ENCODE measurements at regions not wholly inside any gene's neighbourhood (a gene's known extent, or its start where the extent isn't known, plus 50 kb on each side); places are given as distances from the start of the nearest gene placed in this dataset.

- TF ChIP-seq, protein P1, sequence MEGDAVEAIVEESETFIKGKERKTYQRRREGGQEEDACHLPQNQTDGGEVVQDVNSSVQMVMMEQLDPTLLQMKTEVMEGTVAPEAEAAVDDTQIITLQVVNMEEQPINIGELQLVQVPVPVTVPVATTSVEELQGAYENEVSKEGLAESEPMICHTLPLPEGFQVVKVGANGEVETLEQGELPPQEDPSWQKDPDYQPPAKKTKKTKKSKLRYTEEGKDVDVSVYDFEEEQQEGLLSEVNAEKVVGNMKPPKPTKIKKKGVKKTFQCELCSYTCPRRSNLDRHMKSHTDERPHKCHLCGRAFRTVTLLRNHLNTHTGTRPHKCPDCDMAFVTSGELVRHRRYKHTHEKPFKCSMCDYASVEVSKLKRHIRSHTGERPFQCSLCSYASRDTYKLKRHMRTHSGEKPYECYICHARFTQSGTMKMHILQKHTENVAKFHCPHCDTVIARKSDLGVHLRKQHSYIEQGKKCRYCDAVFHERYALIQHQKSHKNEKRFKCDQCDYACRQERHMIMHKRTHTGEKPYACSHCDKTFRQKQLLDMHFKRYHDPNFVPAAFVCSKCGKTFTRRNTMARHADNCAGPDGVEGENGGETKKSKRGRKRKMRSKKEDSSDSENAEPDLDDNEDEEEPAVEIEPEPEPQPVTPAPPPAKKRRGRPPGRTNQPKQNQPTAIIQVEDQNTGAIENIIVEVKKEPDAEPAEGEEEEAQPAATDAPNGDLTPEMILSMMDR (IDR thresholded peaks at IDR 0.05; ENCODE audit: low read length): no peak
- no peak for TF ChIP-seq EZH2 (optimal IDR thresholded peaks at IDR 0.05; ENCODE audit: low read depth, low read length)
These were observed 552.9 kb downstream of the ARL4A start for GRCh38 chr7:13240349-13240748.
